ENCODE measurements at regions not wholly inside any gene's neighbourhood (a gene's known extent, or its start where the extent isn't known, plus 50 kb on each side); places are given as distances from the start of the nearest gene placed in this dataset.

GRCh38 chr14:35235840-35236239, 56.3 kb upstream of the PSMA6 start:
- H3K27ac ChIP-seq (ENCODE audit: low read length) = no peak overlapping the region
- no peaks in the 10 kb centered on the region for H3K79me2 ChIP-seq (ENCODE audit: low read length)
- H4K20me1 ChIP-seq (ENCODE audit: insufficient read depth, low read length) = no peaks in the 10 kb centered on the region

GRCh38 chr14:35236806-35237205, 55.4 kb upstream of the PSMA6 start:
- Histone ChIP-seq H4K20me1 (ENCODE audit: insufficient read depth, low read length) (no peaks in the 10 kb centered on the region), H2AFZ (ENCODE audit: low read length) (no peak overlapping the region), H3F3A (ENCODE audit: insufficient read depth, low read length) (no peaks in the 10 kb centered on the region), H3K9me2 (replicated peaks; ENCODE audit: insufficient read depth, low read length) (no peaks in the 10 kb centered on the region), H3K4me1 (ENCODE audit: low read length) (no peaks in the 10 kb centered on the region), H3K36me3 (replicated peaks; ENCODE audit: insufficient read depth, low read length) (no peaks in the 10 kb centered on the region), H3K9ac (ENCODE audit: low read length) (no peak overlapping the region), H3K27me3 (replicated peaks; ENCODE audit: insufficient read depth, low read length) (no peaks in the 10 kb centered on the region), H3K9me3 (replicated peaks; ENCODE audit: insufficient read depth, low read length) (no peaks in the 10 kb centered on the region), H3K79me2 (ENCODE audit: low read length) (no peaks in the 10 kb centered on the region), H3K27ac (ENCODE audit: low read length) (no peak overlapping the region), H3K4me2 (ENCODE audit: low read depth, low read length) (no peak overlapping the region), H3K4me3 (ENCODE audit: low read length) (no peak overlapping the region)
- no peak for TF ChIP-seq EZH2 (optimal IDR thresholded peaks at IDR 0.05; ENCODE audit: low read depth, low read length)
- TF ChIP-seq EZH2phosphoT487 (IDR thresholded peaks at IDR 0.05; ENCODE audit: low read length) = no peak
- no peak for TF ChIP-seq CTCF (IDR thresholded peaks at IDR 0.05; ENCODE audit: low read length)
- DNase-seq = no peak

More at GRCh38 chr14:35235840-35236239, 56.3 kb upstream of the PSMA6 start:
- no peaks in the 10 kb centered on the region for H3K9me3 ChIP-seq (replicated peaks; ENCODE audit: insufficient read depth, low read length)
- no peaks in the 10 kb centered on the region for H3K27me3 ChIP-seq (replicated peaks; ENCODE audit: insufficient read depth, low read length)
- no peak overlapping the region for H3K9ac ChIP-seq (ENCODE audit: low read length)
- H3K9me2 ChIP-seq (replicated peaks; ENCODE audit: insufficient read depth, low read length) = no peaks in the 10 kb centered on the region
- no peak for DNase-seq
- H3F3A ChIP-seq (ENCODE audit: insufficient read depth, low read length) = no peaks in the 10 kb centered on the region
- TF ChIP-seq CTCF (IDR thresholded peaks at IDR 0.05; ENCODE audit: low read length) = no peak
- no peak for TF ChIP-seq EZH2phosphoT487 (IDR thresholded peaks at IDR 0.05; ENCODE audit: low read length)
- no peak for TF ChIP-seq EZH2 (optimal IDR thresholded peaks at IDR 0.05; ENCODE audit: low read depth, low read length)
- no peak overlapping the region for H3K4me3 ChIP-seq (ENCODE audit: low read length)
- no peaks in the 10 kb centered on the region for H3K36me3 ChIP-seq (replicated peaks; ENCODE audit: insufficient read depth, low read length)
- H3K4me2 ChIP-seq (ENCODE audit: low read depth, low read length) = no peak overlapping the region
- H3K4me1 ChIP-seq (ENCODE audit: low read length) = no peaks in the 10 kb centered on the region
- no peak overlapping the region for H2AFZ ChIP-seq (ENCODE audit: low read length)

GRCh38 chr14:35240231-35240630, 52.0 kb upstream of the PSMA6 start:
- no peak overlapping the region for H3K27ac ChIP-seq (ENCODE audit: low read length)
- TF ChIP-seq EZH2phosphoT487 (IDR thresholded peaks at IDR 0.05; ENCODE audit: low read length) = no peak
- TF ChIP-seq CTCF (IDR thresholded peaks at IDR 0.05; ENCODE audit: low read length) = no peak
- no peak for TF ChIP-seq EZH2 (optimal IDR thresholded peaks at IDR 0.05; ENCODE audit: low read depth, low read length)
- no peak overlapping the region for H3K4me2 ChIP-seq (ENCODE audit: low read depth, low read length)
- H3K79me2 ChIP-seq (ENCODE audit: low read length) = no peaks in the 10 kb centered on the region
- DNase-seq = no peak
- H4K20me1 ChIP-seq (ENCODE audit: insufficient read depth, low read length) = no peaks in the 10 kb centered on the region
- no peaks in the 10 kb centered on the region for H3K27me3 ChIP-seq (replicated peaks; ENCODE audit: insufficient read depth, low read length)
- H3K9me2 ChIP-seq (replicated peaks; ENCODE audit: insufficient read depth, low read length) = no peaks in the 10 kb centered on the region
- H3F3A ChIP-seq (ENCODE audit: insufficient read depth, low read length) = no peaks in the 10 kb centered on the region
- no peaks in the 10 kb centered on the region for H3K9me3 ChIP-seq (replicated peaks; ENCODE audit: insufficient read depth, low read length)
- no peaks in the 10 kb centered on the region for H3K4me1 ChIP-seq (ENCODE audit: low read length)
- H3K36me3 ChIP-seq (replicated peaks; ENCODE audit: insufficient read depth, low read length) = no peaks in the 10 kb centered on the region
- H2AFZ ChIP-seq (ENCODE audit: low read length) = no peak overlapping the region
- no peak overlapping the region for H3K9ac ChIP-seq (ENCODE audit: low read length)
- no peak overlapping the region for H3K4me3 ChIP-seq (ENCODE audit: low read length)

Measured in MM.1S (cell line).